Rectal smooth muscle tissue (tissue), 1 donor: ENCODE measurements at regions not wholly inside any gene's neighbourhood (a gene's known extent, or its start where the extent isn't known, plus 50 kb on each side); places are given as distances from the start of the nearest gene placed in this dataset.
"Not testable (repeated sequence)": the region's sequence is repeated elsewhere in the genome, so short reads cannot be mapped to it uniquely, and the experiment has no call there.

Experiments used
- H3K27ac ChIP-seq: one replicate; pipeline ENCODE4 v1.7.0; 2013; ENCODE audit warnings: low read depth, low read length, inconsistent platforms
- H3K27me3 ChIP-seq: one replicate; pipeline ENCODE4 v1.7.0; 2013; ENCODE audit warnings: low read length; ENCODE audit not compliant: control insufficient read depth, insufficient read depth
- H3K36me3 ChIP-seq: one replicate; pipeline ENCODE4 v1.7.0; 2013; ENCODE audit warnings: low read length; ENCODE audit not compliant: control insufficient read depth, insufficient read depth
- H3K4me1 ChIP-seq: one replicate; pipeline ENCODE4 v1.7.0; 2013; ENCODE audit warnings: low read length; ENCODE audit not compliant: control insufficient read depth, insufficient read depth
- H3K4me3 ChIP-seq: one replicate; pipeline ENCODE4 v1.7.0; 2013; ENCODE audit warnings: low read length
- H3K9ac ChIP-seq: one replicate; pipeline ENCODE4 v1.7.0; 2013; ENCODE audit warnings: low read length

- no peak overlapping the region for H3K4me3 ChIP-seq
- no peak overlapping the region for H3K9ac ChIP-seq
- H3K36me3 ChIP-seq, result no peaks in the 10 kb centered on the region
- no peak overlapping the region for H3K27ac ChIP-seq
- no peaks in the 10 kb centered on the region for H3K27me3 ChIP-seq
- no peaks in the 10 kb centered on the region for H3K4me1 ChIP-seq
These were observed 237.3 kb upstream of the TET2 start for GRCh38 chr4:104909376-104909775.

GRCh38 chr4:104912518-104912917 lies 234.2 kb upstream of the TET2 start:
- Histone ChIP-seq H3K4me3 (no peak overlapping the region), H3K9ac (no peak overlapping the region), H3K4me1 (no peaks in the 10 kb centered on the region), H3K36me3 (no peaks in the 10 kb centered on the region), H3K27ac (no peak overlapping the region), H3K27me3 (no peaks in the 10 kb centered on the region)

GRCh38 chr4:104915373-104915772 lies 231.3 kb upstream of the TET2 start:
- Histone ChIP-seq H3K27me3 (no peaks in the 10 kb centered on the region), H3K9ac (no peak overlapping the region), H3K36me3 (no peaks in the 10 kb centered on the region), H3K4me1 (no peaks in the 10 kb centered on the region), H3K27ac (no peak overlapping the region), H3K4me3 (no peak overlapping the region)

- Histone ChIP-seq H3K27ac (no peak overlapping the region), H3K36me3 (no peaks in the 10 kb centered on the region), H3K27me3 (no peaks in the 10 kb centered on the region), H3K4me1 (no peaks in the 10 kb centered on the region), H3K4me3 (no peak overlapping the region), H3K9ac (no peak overlapping the region)
These were observed 230.8 kb upstream of the TET2 start for GRCh38 chr4:104915864-104916263.

GRCh38 chr4:104919406-104919805 lies 227.3 kb upstream of the TET2 start:
- Histone ChIP-seq H3K36me3 (no peaks in the 10 kb centered on the region), H3K27ac (no peak overlapping the region), H3K27me3 (no peaks in the 10 kb centered on the region), H3K9ac (no peak overlapping the region), H3K4me1 (no peaks in the 10 kb centered on the region), H3K4me3 (no peak overlapping the region)

GRCh38 chr4:104930298-104930697 lies 216.4 kb upstream of the TET2 start:
- H3K36me3 ChIP-seq, result no peaks in the 10 kb centered on the region
- H3K9ac ChIP-seq, result no peak overlapping the region
- no peak overlapping the region for H3K4me3 ChIP-seq
- H3K27ac ChIP-seq, result no peak overlapping the region
- no peaks in the 10 kb centered on the region for H3K27me3 ChIP-seq
- H3K4me1 ChIP-seq, result no peaks in the 10 kb centered on the region

- not testable (repeated sequence) for H3K27ac ChIP-seq, H3K4me3 ChIP-seq
These were observed 215.6 kb upstream of the TET2 start for GRCh38 chr4:104930745-104931736.

GRCh38 chr4:104938624-104939023 lies 208.1 kb upstream of the TET2 start:
- Histone ChIP-seq H3K9ac (no peak overlapping the region), H3K27ac (no peak overlapping the region), H3K4me1 (no peaks in the 10 kb centered on the region), H3K36me3 (no peaks in the 10 kb centered on the region), H3K4me3 (no peak overlapping the region), H3K27me3 (no peaks in the 10 kb centered on the region)

More at GRCh38 chr4:104930745-104931736, 215.6 kb upstream of the TET2 start:
- H3K36me3 ChIP-seq, H3K4me1 ChIP-seq, H3K9ac ChIP-seq, H3K27me3 ChIP-seq: not testable (repeated sequence)

- no peaks in the 10 kb centered on the region for H3K27me3 ChIP-seq
- H3K4me1 ChIP-seq, result no peaks in the 10 kb centered on the region
- no peak overlapping the region for H3K4me3 ChIP-seq
- no peak overlapping the region for H3K27ac ChIP-seq
- H3K9ac ChIP-seq, result no peak overlapping the region
- H3K36me3 ChIP-seq, result no peaks in the 10 kb centered on the region
These were observed 205.7 kb upstream of the TET2 start for GRCh38 chr4:104940927-104941326.

GRCh38 chr4:104941661-104942062 lies 205.0 kb upstream of the TET2 start:
- Histone ChIP-seq H3K36me3 (no peaks in the 10 kb centered on the region), H3K27ac (no peak overlapping the region), H3K9ac (no peak overlapping the region), H3K4me3 (no peak overlapping the region), H3K27me3 (no peaks in the 10 kb centered on the region), H3K4me1 (no peaks in the 10 kb centered on the region)

- Histone ChIP-seq H3K27me3 (no peaks in the 10 kb centered on the region), H3K36me3 (no peaks in the 10 kb centered on the region), H3K4me1 (no peaks in the 10 kb centered on the region), H3K9ac (no peak overlapping the region), H3K4me3 (no peak overlapping the region), H3K27ac (no peak overlapping the region)
These were observed 203.5 kb upstream of the TET2 start for GRCh38 chr4:104942990-104943743.

- no peaks in the 10 kb centered on the region for H3K4me1 ChIP-seq
- H3K36me3 ChIP-seq, result no peaks in the 10 kb centered on the region
- no peak overlapping the region for H3K27ac ChIP-seq
- no peak overlapping the region for H3K9ac ChIP-seq
- no peak overlapping the region for H3K4me3 ChIP-seq
- H3K27me3 ChIP-seq, result no peaks in the 10 kb centered on the region
These were observed 202.1 kb upstream of the TET2 start for GRCh38 chr4:104944596-104944995.
